Keratinocyte (primary cell): ENCODE measurements at regions not wholly inside any gene's neighbourhood (a gene's known extent, or its start where the extent isn't known, plus 50 kb on each side); places are given as distances from the start of the nearest gene placed in this dataset.

ENCODE experiments used
- DNase-seq: peaks from one replicate; pipeline ENCODE4 v3.0.0-alpha.2; 2011; ENCODE audit warnings: low read depth, missing footprints, low spot score
- FAIRE-seq: peaks from 2 replicates; lab custom pipeline; 2011; peaks lifted over from hg19 to GRCh38; lab: Jason Lieb, UNC
- H2AFZ ChIP-seq: 2 replicates; pipeline ENCODE4 v1.6.0; 2012; ENCODE audit warnings: low read length, control low read depth, inconsistent platforms; ENCODE audit not compliant: control insufficient read depth
- H3K27ac ChIP-seq: 2 replicates; pipeline ENCODE4 v1.5.1; 2011; ENCODE audit warnings: low read length; ENCODE audit not compliant: control insufficient read depth, insufficient read depth
- H3K27me3 ChIP-seq: 3 replicates; pipeline ENCODE4 v1.6.0; 2011; ENCODE audit warnings: low read length; ENCODE audit not compliant: control insufficient read depth, insufficient read depth; ENCODE audit errors: extremely low read depth
- H3K36me3 ChIP-seq, 2 experiments: 2 replicates in 1 of 2; 3 replicates in 1 of 2; pipeline ENCODE4 v1.5.1; 2011; ENCODE audit warnings: low read length in 2 of 2, mild to moderate bottlenecking in 1 of 2; ENCODE audit not compliant: control insufficient read depth in 2 of 2, insufficient read depth in 2 of 2; ENCODE audit errors: extremely low read depth in 1 of 2
- H3K4me1 ChIP-seq: 3 replicates; pipeline ENCODE4 v1.5.1; 2011; ENCODE audit warnings: low read length; ENCODE audit not compliant: control insufficient read depth, insufficient read depth; ENCODE audit errors: extremely low read depth
- H3K4me2 ChIP-seq: 3 replicates; pipeline ENCODE4 v1.6.0; 2011; ENCODE audit warnings: low read depth, low read length; ENCODE audit not compliant: control insufficient read depth, insufficient read depth; ENCODE audit errors: extremely low read depth
- H3K4me3 ChIP-seq, 3 experiments: fragments of 200-600 bp in 1 of 3; sonication (generic) in 1 of 3; 2 replicates in 2 of 3; 3 replicates in 1 of 3; pipeline ENCODE4 v1.5.1; 2011 to 2016; ENCODE audit warnings: low read length in 3 of 3, mild to moderate bottlenecking in 3 of 3, control low read depth in 2 of 3, inconsistent platforms in 1 of 3, low read depth in 1 of 3, mixed read lengths in 1 of 3, mixed run types in 1 of 3, moderate library complexity in 1 of 3; ENCODE audit not compliant: control insufficient read depth in 2 of 3, insufficient read depth in 2 of 3; ENCODE audit errors: extremely low read depth in 1 of 3
- H3K79me2 ChIP-seq: 2 replicates; pipeline ENCODE4 v1.6.0; 2012; ENCODE audit warnings: low read length; ENCODE audit not compliant: control insufficient read depth, insufficient read depth
- H3K9ac ChIP-seq: 3 replicates; pipeline ENCODE4 v1.6.0; 2011; ENCODE audit warnings: low read length; ENCODE audit not compliant: control insufficient read depth, insufficient read depth; ENCODE audit errors: extremely low read depth
- H3K9me1 ChIP-seq: 3 replicates; pipeline ENCODE4 v1.6.0; 2011; ENCODE audit warnings: low read length; ENCODE audit not compliant: control insufficient read depth, insufficient read depth; ENCODE audit errors: extremely low read depth
- H3K9me3 ChIP-seq: 2 replicates; pipeline ENCODE4 v1.5.1; 2012; ENCODE audit warnings: low read depth, low read length; ENCODE audit not compliant: control insufficient read depth
- H4K20me1 ChIP-seq: 3 replicates; pipeline ENCODE4 v1.6.0; 2011; ENCODE audit warnings: low read length; ENCODE audit not compliant: control insufficient read depth, insufficient read depth; ENCODE audit errors: extremely low read depth
- EZH2 ChIP-seq: IDR thresholded peaks from one replicate; pipeline ENCODE4 v1.6.1; 2012; ENCODE audit warnings: inconsistent platforms, mild to moderate bottlenecking, low read length, moderate library complexity
- dilution Hi-C: fragments of 300-500 bp; cut with MboI; formaldehyde crosslinking; loops from one replicate; pipeline ENCODE4 v1.7.0; 2020; ENCODE audit warnings: low sequenced_read_pairs; ENCODE audit not compliant: extremely low pct_ligation_motif_present
- TF ChIP-seq, protein P1 (sequence below), 3 experiments: IDR thresholded peaks in 1 of 3; conservative IDR thresholded peaks in 1 of 3; optimal IDR thresholded peaks in 1 of 3; 2 replicates in 2 of 3; 3 replicates in 1 of 3; pipeline versions ENCODE3 to v1.5.1; 2011; ENCODE audit warnings: low read length in 3 of 3, mild to moderate bottlenecking in 3 of 3, moderate library complexity in 2 of 3, control low read depth in 1 of 3, inconsistent platforms in 1 of 3; ENCODE audit not compliant: insufficient read depth in 2 of 3; ENCODE audit errors: extremely low read depth in 1 of 3

DNA sequence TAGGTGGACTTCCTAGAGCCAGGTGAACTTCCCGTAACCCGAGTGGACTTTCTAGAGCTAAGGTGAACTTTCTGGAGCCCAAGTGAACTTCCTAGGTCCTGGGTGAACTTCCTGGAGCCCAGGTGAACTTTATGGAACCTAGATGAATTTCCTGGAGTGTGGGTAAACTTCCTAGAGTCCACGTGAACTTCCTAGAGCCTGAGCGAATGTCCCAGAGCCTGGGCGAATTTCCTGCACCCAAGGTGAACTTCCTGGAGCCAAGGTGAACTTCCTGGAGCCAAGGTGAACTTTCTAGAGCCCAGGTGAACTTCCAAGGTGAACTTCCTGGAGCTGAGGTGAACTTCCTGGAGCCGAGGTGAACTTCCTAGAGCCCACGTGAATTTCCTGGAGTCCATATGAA, 70.0 kb downstream of the RTP5 start:
- Histone ChIP-seq H3K9ac (no peak overlapping the region), H3K9me1 (no peaks in the 10 kb centered on the region), H3K36me3 (no peaks in the 10 kb centered on the region), H3K27ac (no peak overlapping the region), H4K20me1 (no peaks in the 10 kb centered on the region), H3K4me2 (no peak overlapping the region), H3K27me3 (no peaks in the 10 kb centered on the region), H3K9me3 (no peaks in the 10 kb centered on the region), H3K79me2 (no peaks in the 10 kb centered on the region), H3K4me3 (no peak overlapping the region), H3K4me1 (no peaks in the 10 kb centered on the region), H2AFZ (no peak overlapping the region)
- dilution Hi-C loops = no loop called here
- DNase-seq (no peak), FAIRE-seq (no peak)
- no peak for TF ChIP-seq EZH2
- TF ChIP-seq, protein P1, sequence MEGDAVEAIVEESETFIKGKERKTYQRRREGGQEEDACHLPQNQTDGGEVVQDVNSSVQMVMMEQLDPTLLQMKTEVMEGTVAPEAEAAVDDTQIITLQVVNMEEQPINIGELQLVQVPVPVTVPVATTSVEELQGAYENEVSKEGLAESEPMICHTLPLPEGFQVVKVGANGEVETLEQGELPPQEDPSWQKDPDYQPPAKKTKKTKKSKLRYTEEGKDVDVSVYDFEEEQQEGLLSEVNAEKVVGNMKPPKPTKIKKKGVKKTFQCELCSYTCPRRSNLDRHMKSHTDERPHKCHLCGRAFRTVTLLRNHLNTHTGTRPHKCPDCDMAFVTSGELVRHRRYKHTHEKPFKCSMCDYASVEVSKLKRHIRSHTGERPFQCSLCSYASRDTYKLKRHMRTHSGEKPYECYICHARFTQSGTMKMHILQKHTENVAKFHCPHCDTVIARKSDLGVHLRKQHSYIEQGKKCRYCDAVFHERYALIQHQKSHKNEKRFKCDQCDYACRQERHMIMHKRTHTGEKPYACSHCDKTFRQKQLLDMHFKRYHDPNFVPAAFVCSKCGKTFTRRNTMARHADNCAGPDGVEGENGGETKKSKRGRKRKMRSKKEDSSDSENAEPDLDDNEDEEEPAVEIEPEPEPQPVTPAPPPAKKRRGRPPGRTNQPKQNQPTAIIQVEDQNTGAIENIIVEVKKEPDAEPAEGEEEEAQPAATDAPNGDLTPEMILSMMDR (optimal IDR thresholded peaks at IDR 0.05 in 1 of 3, IDR thresholded peaks at IDR 0.05 in 1 of 3, conservative IDR thresholded peaks at IDR 0.05 in 1 of 3; ENCODE audit: extremely low read depth in 1 of 3, insufficient read depth in 2 of 3, low read length in 3 of 3) = no peak

DNA sequence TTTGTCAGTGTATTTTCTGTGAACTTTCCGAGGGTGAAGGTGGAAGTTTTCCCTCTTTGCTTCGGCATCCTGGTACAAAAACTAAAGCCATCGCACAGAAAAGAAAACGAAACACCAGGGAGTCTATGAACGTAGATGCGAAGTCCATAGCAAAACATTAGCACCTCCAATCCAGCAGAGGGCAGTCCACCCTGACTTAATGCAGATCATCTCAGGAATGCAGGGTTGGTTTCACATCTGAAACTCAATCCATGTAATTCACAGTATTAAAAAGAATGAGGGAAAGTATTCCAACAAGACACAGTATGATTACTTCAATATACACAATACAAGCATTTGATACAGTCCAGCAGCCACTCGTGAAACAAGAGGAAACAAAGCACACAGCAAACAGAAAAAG, 70.8 kb downstream of the RTP5 start:
- TF ChIP-seq, protein P1 (optimal IDR thresholded peaks at IDR 0.05 in 1 of 3, IDR thresholded peaks at IDR 0.05 in 1 of 3, conservative IDR thresholded peaks at IDR 0.05 in 1 of 3; ENCODE audit: extremely low read depth in 1 of 3, insufficient read depth in 2 of 3, low read length in 3 of 3) = peak; percentile 21 to 51 (median 26)
- TF ChIP-seq EZH2 = no peak
- no peaks in the 10 kb centered on the region for H3K9me1 ChIP-seq
- no peaks in the 10 kb centered on the region for H4K20me1 ChIP-seq
- no peaks in the 10 kb centered on the region for H3K27me3 ChIP-seq
- dilution Hi-C loops = no loop called here
- H3K4me2 ChIP-seq = no peak overlapping the region
- no peak for FAIRE-seq
- H3K9me3 ChIP-seq = no peaks in the 10 kb centered on the region
- no peak overlapping the region for H3K27ac ChIP-seq
- no peak for DNase-seq
- no peak overlapping the region for H2AFZ ChIP-seq
- H3K4me3 ChIP-seq = no peak overlapping the region
- H3K9ac ChIP-seq = no peak overlapping the region
- no peaks in the 10 kb centered on the region for H3K36me3 ChIP-seq
- no peaks in the 10 kb centered on the region for H3K4me1 ChIP-seq
- no peaks in the 10 kb centered on the region for H3K79me2 ChIP-seq
